T-helper 17 cell (primary cell): ENCODE measurements at regions not wholly inside any gene's neighbourhood (a gene's known extent, or its start where the extent isn't known, plus 50 kb on each side); places are given as distances from the start of the nearest gene placed in this dataset.

ENCODE experiments used
- ATAC-seq: fragments of 150-1000 bp; cut with Tn5 transposase; 2 replicates; pipeline ENCODE4 v1.10.0; 2021; ENCODE audit warnings: mild to moderate bottlenecking, moderate library complexity
- DNase-seq, 3 donors: peaks; one replicate each; pipeline versions ENCODE4 v3.0.0 to v3.0.0-alpha.2; 2020 to 2021
- H3K9me3 ChIP-seq: one replicate; pipeline ENCODE4 v1.7.0; 2013; ENCODE audit warnings: low read length, mild to moderate bottlenecking; ENCODE audit not compliant: control insufficient read depth, poor library complexity, severe bottlenecking
- H3K27ac Mint-ChIP-seq: one replicate; pipeline ENCODE4 v1.8.0; 2022; ENCODE audit warnings: mild to moderate bottlenecking, moderate library complexity, mixed read lengths
- H3K27me3 Mint-ChIP-seq: one replicate; pipeline ENCODE4 v1.8.0; 2022; ENCODE audit warnings: mixed read lengths
- H3K36me3 Mint-ChIP-seq: one replicate; pipeline ENCODE4 v1.8.0; 2022; ENCODE audit warnings: low read depth, mixed read lengths
- H3K4me1 Mint-ChIP-seq: one replicate; pipeline ENCODE4 v1.8.0; 2022; ENCODE audit warnings: mild to moderate bottlenecking, mixed read lengths
- H3K4me3 Mint-ChIP-seq: one replicate; pipeline ENCODE4 v1.8.0; 2022; ENCODE audit warnings: mild to moderate bottlenecking, moderate library complexity, mixed read lengths

- H3K27ac Mint-ChIP-seq, result no peak overlapping the region
- ATAC-seq (no peak), DNase-seq (no peak)
- peaks cover 5% of the 10 kb centered on the region for H3K27me3 Mint-ChIP-seq
- no peaks in the 10 kb centered on the region for H3K9me3 ChIP-seq
- H3K4me1 Mint-ChIP-seq, result no peaks in the 10 kb centered on the region
- no peak overlapping the region for H3K4me3 Mint-ChIP-seq
- peaks cover 2% of the 10 kb centered on the region for H3K36me3 Mint-ChIP-seq
Observed at GRCh38 chrX:149120459-149120858, 384.6 kb downstream of the IDS start.

GRCh38 chrX:149114874-149115273 is 390.2 kb downstream of the IDS start:
- no peak for ATAC-seq
- no peak overlapping the region for H3K4me3 Mint-ChIP-seq
- H3K9me3 ChIP-seq, result no peaks in the 10 kb centered on the region
- no peaks in the 10 kb centered on the region for H3K27me3 Mint-ChIP-seq
- H3K4me1 Mint-ChIP-seq, result no peaks in the 10 kb centered on the region
- no peak for DNase-seq
- H3K36me3 Mint-ChIP-seq, result no peaks in the 10 kb centered on the region
- H3K27ac Mint-ChIP-seq, result no peak overlapping the region

GRCh38 chrX:149114001-149114400 is 391.1 kb downstream of the IDS start:
- ATAC-seq (no peak), DNase-seq (no peak)
- Mint-ChIP-seq H3K4me1 (no peaks in the 10 kb centered on the region), H3K27ac (no peak overlapping the region), H3K4me3 (no peak overlapping the region), H3K36me3 (peaks cover 6% of the 10 kb centered on the region), H3K27me3 (no peaks in the 10 kb centered on the region)
- no peaks in the 10 kb centered on the region for H3K9me3 ChIP-seq

- DNase-seq (no peak), ATAC-seq (no peak)
- Mint-ChIP-seq H3K4me3 (no peak overlapping the region), H3K36me3 (no peaks in the 10 kb centered on the region), H3K27me3 (no peaks in the 10 kb centered on the region), H3K27ac (no peak overlapping the region), H3K4me1 (no peaks in the 10 kb centered on the region)
- no peaks in the 10 kb centered on the region for H3K9me3 ChIP-seq
Observed at GRCh38 chrX:149097786-149098185, 407.3 kb downstream of the IDS start.

- DNase-seq (no peak), ATAC-seq (no peak)
- H3K27ac Mint-ChIP-seq, result no peak overlapping the region
- H3K36me3 Mint-ChIP-seq, result no peaks in the 10 kb centered on the region
- no peak overlapping the region for H3K4me3 Mint-ChIP-seq
- no peaks in the 10 kb centered on the region for H3K27me3 Mint-ChIP-seq
- no peaks in the 10 kb centered on the region for H3K9me3 ChIP-seq
- H3K4me1 Mint-ChIP-seq, result no peaks in the 10 kb centered on the region
Observed at GRCh38 chrX:149092179-149092578, 412.9 kb downstream of the IDS start.

- no peaks in the 10 kb centered on the region for H3K27me3 Mint-ChIP-seq
- H3K4me3 Mint-ChIP-seq, result no peak overlapping the region
- no peaks in the 10 kb centered on the region for H3K9me3 ChIP-seq
- no peak overlapping the region for H3K27ac Mint-ChIP-seq
- H3K4me1 Mint-ChIP-seq, result no peaks in the 10 kb centered on the region
- ATAC-seq (no peak), DNase-seq (no peak)
- no peaks in the 10 kb centered on the region for H3K36me3 Mint-ChIP-seq
Observed at GRCh38 chrX:149079805-149080406, 425.2 kb downstream of the IDS start.

- no peak for ATAC-seq
- Mint-ChIP-seq H3K4me1 (no peaks in the 10 kb centered on the region), H3K27ac (no peak overlapping the region), H3K27me3 (no peaks in the 10 kb centered on the region), H3K36me3 (no peaks in the 10 kb centered on the region), H3K4me3 (no peak overlapping the region)
- no peaks in the 10 kb centered on the region for H3K9me3 ChIP-seq
- DNase-seq, result no peak
Observed at GRCh38 chrX:149074398-149074797, 430.7 kb downstream of the IDS start.

- Mint-ChIP-seq H3K36me3 (no peaks in the 10 kb centered on the region), H3K27me3 (no peaks in the 10 kb centered on the region), H3K4me1 (no peaks in the 10 kb centered on the region), H3K27ac (no peak overlapping the region), H3K4me3 (no peak overlapping the region)
- H3K9me3 ChIP-seq, result no peaks in the 10 kb centered on the region
- ATAC-seq (no peak), DNase-seq (no peak)
Observed at GRCh38 chrX:149073479-149073878, 431.6 kb downstream of the IDS start.

- no peak for ATAC-seq
- H3K36me3 Mint-ChIP-seq, result no peaks in the 10 kb centered on the region
Observed at GRCh38 chrX:149069899-149070298, 435.2 kb downstream of the IDS start.

GRCh38 chrX:149060921-149061320 is 444.2 kb downstream of the IDS start:
- Mint-ChIP-seq H3K4me3 (no peak overlapping the region), H3K27ac (no peak overlapping the region), H3K36me3 (no peaks in the 10 kb centered on the region), H3K27me3 (no peaks in the 10 kb centered on the region), H3K4me1 (no peaks in the 10 kb centered on the region)
- H3K9me3 ChIP-seq, result no peaks in the 10 kb centered on the region
- no peak for ATAC-seq
- no peak for DNase-seq

More at GRCh38 chrX:149069899-149070298, 435.2 kb downstream of the IDS start:
- no peak overlapping the region for H3K27ac Mint-ChIP-seq
- H3K4me3 Mint-ChIP-seq, result no peak overlapping the region
- H3K4me1 Mint-ChIP-seq, result no peaks in the 10 kb centered on the region
- no peak for DNase-seq
- H3K9me3 ChIP-seq, result no peaks in the 10 kb centered on the region
- no peaks in the 10 kb centered on the region for H3K27me3 Mint-ChIP-seq
